Progenitor cell of endocrine pancreas (in vitro differentiated cells): ENCODE measurements at regions not wholly inside any gene's neighbourhood (a gene's known extent, or its start where the extent isn't known, plus 50 kb on each side); places are given as distances from the start of the nearest gene placed in this dataset.

ENCODE experiments used
- DNase-seq: peaks from one replicate; pipeline ENCODE4 v3.0.0; 2021; ENCODE audit warnings: low spot score; ENCODE audit not compliant: unreplicated experiment
- H3K27ac Mint-ChIP-seq: 2 replicates; pipeline ENCODE4 v1.8.0; 2021; ENCODE audit warnings: mild to moderate bottlenecking, moderate library complexity, mixed read lengths
- H3K27me3 Mint-ChIP-seq: 2 replicates; pipeline ENCODE4 v1.8.0; 2021; ENCODE audit warnings: mixed read lengths
- H3K36me3 Mint-ChIP-seq: 2 replicates; pipeline ENCODE4 v1.8.0; 2022; ENCODE audit warnings: mixed read lengths; ENCODE audit not compliant: insufficient read depth
- H3K4me1 Mint-ChIP-seq: 2 replicates; pipeline ENCODE4 v1.8.0; 2021; ENCODE audit warnings: low read depth, mixed read lengths
- H3K4me3 Mint-ChIP-seq: 2 replicates; pipeline ENCODE4 v1.8.0; 2021; ENCODE audit warnings: low read depth, mild to moderate bottlenecking, moderate library complexity, mixed read lengths
- H3K9me3 Mint-ChIP-seq: 2 replicates; pipeline ENCODE4 v1.8.0; 2021; ENCODE audit warnings: low read depth, mixed read lengths
- TF ChIP-seq, protein P1 (sequence below): fragments of 200-600 bp; sonication (generic); IDR thresholded peaks from one replicate; pipeline ENCODE4 v1.5.0; 2021; ENCODE audit warnings: antibody characterized with exemption, mild to moderate bottlenecking; ENCODE audit not compliant: unreplicated experiment

DNA sequence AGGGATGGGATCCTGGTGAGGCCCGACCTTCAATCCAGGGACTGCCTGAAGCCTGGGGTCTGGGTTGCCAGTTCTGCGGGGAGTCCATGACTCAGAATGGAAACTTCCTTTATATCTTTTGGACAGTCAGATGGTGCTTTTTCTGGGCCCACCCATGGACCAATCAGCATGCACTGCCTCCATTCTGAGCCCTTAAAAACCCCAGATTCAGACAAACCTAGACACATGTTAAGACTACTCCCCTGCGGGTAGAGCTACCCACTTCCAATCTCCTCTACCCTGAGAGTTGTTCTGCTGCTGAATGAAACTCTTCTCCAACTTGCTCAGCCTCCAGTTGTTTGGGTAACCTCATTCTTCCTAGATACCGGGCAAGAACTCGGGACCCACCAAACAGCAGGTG lies 1315.2 kb upstream of the MIR17HG start:
- TF ChIP-seq, protein P1, sequence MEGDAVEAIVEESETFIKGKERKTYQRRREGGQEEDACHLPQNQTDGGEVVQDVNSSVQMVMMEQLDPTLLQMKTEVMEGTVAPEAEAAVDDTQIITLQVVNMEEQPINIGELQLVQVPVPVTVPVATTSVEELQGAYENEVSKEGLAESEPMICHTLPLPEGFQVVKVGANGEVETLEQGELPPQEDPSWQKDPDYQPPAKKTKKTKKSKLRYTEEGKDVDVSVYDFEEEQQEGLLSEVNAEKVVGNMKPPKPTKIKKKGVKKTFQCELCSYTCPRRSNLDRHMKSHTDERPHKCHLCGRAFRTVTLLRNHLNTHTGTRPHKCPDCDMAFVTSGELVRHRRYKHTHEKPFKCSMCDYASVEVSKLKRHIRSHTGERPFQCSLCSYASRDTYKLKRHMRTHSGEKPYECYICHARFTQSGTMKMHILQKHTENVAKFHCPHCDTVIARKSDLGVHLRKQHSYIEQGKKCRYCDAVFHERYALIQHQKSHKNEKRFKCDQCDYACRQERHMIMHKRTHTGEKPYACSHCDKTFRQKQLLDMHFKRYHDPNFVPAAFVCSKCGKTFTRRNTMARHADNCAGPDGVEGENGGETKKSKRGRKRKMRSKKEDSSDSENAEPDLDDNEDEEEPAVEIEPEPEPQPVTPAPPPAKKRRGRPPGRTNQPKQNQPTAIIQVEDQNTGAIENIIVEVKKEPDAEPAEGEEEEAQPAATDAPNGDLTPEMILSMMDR, result no peak
- no peaks in the 10 kb centered on the region for H3K4me1 Mint-ChIP-seq
- H3K9me3 Mint-ChIP-seq, result peaks cover 7% of the 10 kb centered on the region
- no peaks in the 10 kb centered on the region for H3K36me3 Mint-ChIP-seq
- H3K4me3 Mint-ChIP-seq, result no peak overlapping the region
- H3K27me3 Mint-ChIP-seq, result no peaks in the 10 kb centered on the region
- H3K27ac Mint-ChIP-seq, result no peak overlapping the region
- no peak for DNase-seq

DNA sequence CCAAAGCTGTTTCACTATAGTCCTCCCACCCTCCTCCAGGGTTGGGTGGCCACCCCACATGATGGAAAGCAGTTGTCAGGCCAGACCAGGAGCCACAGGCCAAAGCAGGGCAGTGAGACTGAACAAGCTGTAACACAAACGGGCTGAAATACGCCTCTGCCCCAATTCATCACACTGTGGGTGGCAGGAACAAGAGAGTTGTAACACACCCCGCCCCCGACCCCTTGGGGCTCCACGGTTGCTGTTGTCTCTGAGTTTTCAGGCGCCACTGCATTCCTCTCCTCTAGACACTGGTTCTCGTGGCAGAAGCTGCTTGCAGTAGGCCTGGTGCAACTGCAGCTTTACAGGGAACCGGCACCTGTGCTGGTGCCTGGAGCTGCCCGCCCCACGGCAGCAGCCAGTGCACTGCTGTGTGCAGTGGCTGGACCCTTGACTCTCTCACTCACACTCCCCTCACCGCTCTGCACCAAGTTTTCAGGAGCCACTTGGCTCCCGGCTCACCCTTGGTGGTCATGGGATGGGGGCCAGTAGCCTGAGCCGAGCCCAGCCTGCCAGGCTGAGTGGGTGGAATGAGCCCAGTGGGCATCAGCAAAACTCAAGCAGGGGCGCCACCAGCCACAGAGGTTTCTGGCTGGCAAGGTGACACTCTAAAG lies 1314.5 kb upstream of the MIR17HG start:
- Mint-ChIP-seq H3K4me3 (no peak overlapping the region), H3K27ac (no peak overlapping the region), H3K27me3 (no peaks in the 10 kb centered on the region), H3K9me3 (peaks cover 7% of the 10 kb centered on the region), H3K36me3 (no peaks in the 10 kb centered on the region), H3K4me1 (no peaks in the 10 kb centered on the region)
- TF ChIP-seq, protein P1, result no peak
- DNase-seq, result no peak

DNA sequence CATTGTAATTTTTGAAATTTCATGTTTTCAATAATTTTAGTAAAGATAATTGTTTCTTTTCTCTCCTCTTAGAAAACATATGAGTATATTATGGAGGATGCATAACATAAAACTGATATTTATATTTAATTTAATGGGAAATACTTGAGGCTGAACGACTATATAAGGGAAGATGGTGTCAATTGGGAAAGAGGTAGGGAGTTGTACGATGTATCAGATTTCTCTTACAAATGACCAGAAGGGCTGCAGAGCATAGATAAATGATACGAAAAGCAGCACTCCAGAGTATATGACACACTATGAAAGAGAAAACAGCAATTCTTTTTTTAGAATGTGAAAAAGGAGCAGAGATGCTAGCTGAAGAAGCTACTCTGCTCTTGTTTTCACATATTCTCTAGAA lies 1308.0 kb upstream of the MIR17HG start:
- no peak overlapping the region for H3K27ac Mint-ChIP-seq
- H3K4me3 Mint-ChIP-seq, result no peak overlapping the region
- H3K36me3 Mint-ChIP-seq, result no peaks in the 10 kb centered on the region
- H3K27me3 Mint-ChIP-seq, result no peaks in the 10 kb centered on the region
- TF ChIP-seq, protein P1, result no peak
- peaks cover 14% of the 10 kb centered on the region for H3K9me3 Mint-ChIP-seq
- no peaks in the 10 kb centered on the region for H3K4me1 Mint-ChIP-seq
- DNase-seq, result no peak

DNA sequence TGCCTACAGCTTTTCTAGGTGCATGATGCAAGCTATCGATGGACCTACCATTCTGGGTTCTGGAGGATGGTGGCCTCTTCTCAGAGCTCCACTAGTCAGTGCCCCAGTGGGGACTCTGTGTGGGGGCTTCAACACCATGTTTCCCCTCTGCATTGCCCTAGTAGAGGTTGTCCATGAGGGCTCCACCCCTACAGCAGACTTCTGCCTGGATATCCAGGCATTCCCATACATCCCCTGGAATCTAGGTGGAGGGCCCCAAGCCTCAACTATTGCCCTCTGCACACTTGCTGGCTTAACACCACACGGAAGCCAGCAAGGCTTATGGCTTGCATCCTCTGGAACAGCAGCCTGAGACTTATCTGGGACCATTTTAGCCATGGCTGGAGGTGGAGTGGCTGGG lies 1299.9 kb upstream of the MIR17HG start:
- peaks cover 30% of the 10 kb centered on the region for H3K9me3 Mint-ChIP-seq
- no peak overlapping the region for H3K4me3 Mint-ChIP-seq
- H3K4me1 Mint-ChIP-seq, result no peaks in the 10 kb centered on the region
- no peak overlapping the region for H3K27ac Mint-ChIP-seq
- no peaks in the 10 kb centered on the region for H3K27me3 Mint-ChIP-seq
- DNase-seq, result no peak
- TF ChIP-seq, protein P1, result no peak
- no peaks in the 10 kb centered on the region for H3K36me3 Mint-ChIP-seq

DNA sequence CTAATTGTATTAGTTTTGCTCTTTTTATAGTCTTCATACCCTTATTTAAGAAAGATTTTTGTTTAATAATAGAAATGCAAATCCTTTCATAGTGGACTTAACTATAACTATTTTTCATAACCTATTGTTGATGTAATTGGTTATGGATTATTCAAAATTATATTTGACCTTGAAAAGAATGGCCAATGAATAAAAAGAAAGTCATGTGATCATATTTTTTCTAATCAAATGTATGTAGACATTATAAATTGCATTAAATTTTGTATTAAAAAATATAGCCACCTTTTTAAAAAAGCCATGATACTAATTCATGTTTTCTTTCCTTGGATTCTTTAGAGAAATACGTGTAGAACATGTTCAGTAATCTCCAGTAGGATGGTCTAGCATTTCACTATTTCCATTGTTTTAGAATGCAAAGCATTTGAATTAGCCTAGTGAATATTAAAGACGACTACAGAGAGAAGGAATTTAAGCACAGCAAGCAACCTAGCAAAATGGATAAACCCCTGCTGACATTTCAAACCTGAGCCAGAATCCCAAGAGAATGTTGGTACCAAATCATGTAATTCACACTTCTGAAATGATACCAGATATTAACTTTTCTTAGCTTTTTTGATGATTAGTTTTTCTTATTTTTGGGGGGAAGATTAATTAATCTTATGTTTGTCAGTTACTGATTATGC lies 1297.4 kb upstream of the MIR17HG start:
- DNase-seq, result no peak
- Mint-ChIP-seq H3K27me3 (no peaks in the 10 kb centered on the region), H3K4me1 (peaks cover under 1% of the 10 kb centered on the region), H3K9me3 (peaks cover 20% of the 10 kb centered on the region), H3K27ac (no peak overlapping the region), H3K36me3 (no peaks in the 10 kb centered on the region), H3K4me3 (no peak overlapping the region)
- TF ChIP-seq, protein P1, result no peak
